ENCODE measurements at regions not wholly inside any gene's neighbourhood (a gene's known extent, or its start where the extent isn't known, plus 50 kb on each side); places are given as distances from the start of the nearest gene placed in this dataset.
"Not testable (repeated sequence)": the region's sequence is repeated elsewhere in the genome, so short reads cannot be mapped to it uniquely, and the experiment has no call there.

DNA sequence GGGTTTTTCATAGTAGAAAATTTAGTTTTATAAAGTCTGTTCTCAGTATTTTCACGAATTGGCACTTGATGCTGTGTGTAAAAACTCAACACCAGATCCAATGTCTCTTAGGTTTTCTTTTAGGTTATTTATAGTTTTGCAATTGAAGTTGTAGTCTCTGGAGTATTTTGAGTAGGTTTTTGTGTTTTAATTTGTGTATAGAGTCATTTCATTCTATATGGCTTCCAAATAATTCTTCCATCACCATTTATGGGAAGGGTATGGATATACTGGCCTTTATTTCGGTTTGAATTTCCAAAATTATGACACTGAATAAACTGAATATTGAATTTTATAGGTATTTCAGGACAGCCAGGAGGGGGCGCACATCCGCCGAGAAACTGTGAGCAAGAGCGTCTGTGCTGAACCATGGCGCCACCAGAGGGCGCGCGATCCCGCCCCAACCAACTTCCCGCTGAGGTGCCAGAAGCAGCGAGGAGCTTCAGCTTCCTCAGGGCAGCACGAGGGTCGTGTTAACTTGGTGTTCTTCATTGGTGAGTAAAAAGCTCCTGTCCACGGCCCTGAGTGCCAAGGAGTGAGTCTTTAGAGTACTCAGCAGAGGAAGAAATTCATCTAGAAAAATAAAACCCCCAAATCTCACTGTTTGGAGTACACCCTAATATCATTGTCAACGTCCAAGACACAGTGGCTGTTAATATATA, 207.5 kb downstream of the LMLN start:
- H3K4me3 ChIP-seq; H3K9me3 ChIP-seq (replicated peaks); H3K27ac ChIP-seq; H3K4me1 ChIP-seq (replicated peaks); H3K27me3 ChIP-seq (replicated peaks); H3K36me3 ChIP-seq: not testable (repeated sequence)
- peak; percentile 45 to 77 for DNase-seq (ENCODE audit: low read depth in 1 of 2, low spot score in 2 of 2)

DNA sequence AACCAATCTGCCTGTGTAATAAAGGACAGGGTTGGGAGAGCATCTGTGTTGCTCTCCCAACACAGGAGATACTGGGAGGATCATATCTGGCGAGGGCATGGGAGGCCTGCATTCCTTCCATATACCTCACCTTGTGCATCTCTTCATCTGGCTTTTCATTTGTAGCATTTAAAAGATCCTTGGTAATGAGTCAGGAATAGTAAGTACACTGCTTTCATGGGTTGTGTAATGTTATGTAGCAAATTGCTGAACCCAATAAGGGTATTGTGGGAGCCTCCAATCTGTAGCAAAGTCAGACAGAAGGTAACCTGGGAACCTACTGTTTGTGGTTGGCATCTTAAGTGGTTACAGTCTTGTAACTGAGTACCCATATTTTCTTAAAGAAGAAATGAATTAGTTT, 210.8 kb downstream of the LMLN start:
- not testable (repeated sequence) for H3K4me1 ChIP-seq (replicated peaks); H3K27ac ChIP-seq; H3K27me3 ChIP-seq (replicated peaks); H3K9me3 ChIP-seq (replicated peaks); H3K4me3 ChIP-seq; DNase-seq (ENCODE audit: low read depth in 1 of 2, low spot score in 2 of 2); H3K36me3 ChIP-seq

DNA sequence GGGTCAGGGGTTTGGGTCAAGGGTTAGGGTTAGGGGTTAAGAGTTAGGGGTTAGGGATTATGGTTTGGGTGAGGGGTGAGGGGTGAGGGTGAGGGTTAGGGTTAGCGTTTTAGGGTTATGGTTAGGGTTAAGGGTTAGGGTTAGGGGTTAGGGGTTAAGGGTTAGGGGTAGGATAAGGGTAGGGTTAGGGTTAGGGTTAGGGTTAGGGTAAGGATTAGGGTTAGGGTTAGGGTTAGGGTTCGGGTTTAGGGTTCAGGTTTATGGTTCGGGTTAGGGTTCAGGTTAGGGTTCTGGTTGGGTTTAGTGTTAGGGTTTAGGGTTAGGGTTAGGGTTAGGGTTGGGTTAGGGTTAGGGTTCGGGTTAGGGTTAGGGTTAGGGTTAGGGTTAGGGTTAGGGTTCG, 213.1 kb downstream of the LMLN start:
- H3K4me3 ChIP-seq, result not testable (repeated sequence)

DNA sequence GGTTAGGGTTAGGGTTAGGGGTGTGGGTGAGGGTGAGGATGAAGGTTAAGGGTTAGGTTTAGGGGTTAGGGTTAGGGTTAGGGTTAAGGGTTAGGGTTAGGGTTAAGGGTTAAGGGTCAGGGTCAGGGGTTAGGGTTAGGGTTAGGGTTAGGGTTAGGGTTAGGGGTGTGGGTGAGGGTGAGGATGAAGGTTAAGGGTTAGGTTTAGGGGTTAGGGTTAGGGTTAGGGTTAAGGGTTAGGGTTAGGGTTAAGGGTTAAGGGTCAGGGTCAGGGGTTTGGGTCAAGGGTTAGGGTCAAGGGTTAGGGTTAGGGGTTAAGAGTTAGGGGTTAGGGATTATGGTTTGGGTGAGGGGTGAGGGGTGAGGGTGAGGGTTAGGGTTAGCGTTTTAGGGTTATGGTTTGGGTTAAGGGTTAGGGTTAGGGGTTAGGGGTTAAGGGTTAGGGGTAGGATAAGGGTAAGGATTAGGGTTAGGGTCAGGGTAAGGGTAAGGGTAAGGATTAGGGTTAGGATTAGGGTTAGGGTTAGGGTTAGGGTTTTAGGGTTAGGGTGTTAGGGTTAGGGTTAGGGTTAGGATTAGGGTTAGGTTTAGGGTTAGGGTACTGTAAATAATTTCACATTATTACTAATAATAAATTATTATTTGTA, 214.0 kb downstream of the LMLN start:
- not testable (repeated sequence) for H3K4me1 ChIP-seq (replicated peaks); H3K4me3 ChIP-seq; DNase-seq (ENCODE audit: low read depth in 1 of 2, low spot score in 2 of 2); H3K27ac ChIP-seq; H3K9me3 ChIP-seq (replicated peaks); H3K36me3 ChIP-seq; H3K27me3 ChIP-seq (replicated peaks)

More for the DNA sequence above, 213.1 kb downstream of the LMLN start:
- not testable (repeated sequence) for H3K27ac ChIP-seq; H3K36me3 ChIP-seq; H3K4me1 ChIP-seq (replicated peaks); H3K27me3 ChIP-seq (replicated peaks); H3K9me3 ChIP-seq (replicated peaks); DNase-seq (ENCODE audit: low read depth in 1 of 2, low spot score in 2 of 2)
